Right renal pelvis (tissue), 4 donors: ENCODE measurements at regions not wholly inside any gene's neighbourhood (a gene's known extent, or its start where the extent isn't known, plus 50 kb on each side); places are given as distances from the start of the nearest gene placed in this dataset.
A peak's percentile ranks its signal among the peaks of the same experiment; 100 is the strongest.

Source experiments
- DNase-seq, 4 donors: peaks; one replicate each; pipeline ENCODE4 v3.0.0-alpha.2; 2013; ENCODE audit warnings: low read depth in 4 of 4, low spot score in 3 of 4, missing footprints in 1 of 4

DNA sequence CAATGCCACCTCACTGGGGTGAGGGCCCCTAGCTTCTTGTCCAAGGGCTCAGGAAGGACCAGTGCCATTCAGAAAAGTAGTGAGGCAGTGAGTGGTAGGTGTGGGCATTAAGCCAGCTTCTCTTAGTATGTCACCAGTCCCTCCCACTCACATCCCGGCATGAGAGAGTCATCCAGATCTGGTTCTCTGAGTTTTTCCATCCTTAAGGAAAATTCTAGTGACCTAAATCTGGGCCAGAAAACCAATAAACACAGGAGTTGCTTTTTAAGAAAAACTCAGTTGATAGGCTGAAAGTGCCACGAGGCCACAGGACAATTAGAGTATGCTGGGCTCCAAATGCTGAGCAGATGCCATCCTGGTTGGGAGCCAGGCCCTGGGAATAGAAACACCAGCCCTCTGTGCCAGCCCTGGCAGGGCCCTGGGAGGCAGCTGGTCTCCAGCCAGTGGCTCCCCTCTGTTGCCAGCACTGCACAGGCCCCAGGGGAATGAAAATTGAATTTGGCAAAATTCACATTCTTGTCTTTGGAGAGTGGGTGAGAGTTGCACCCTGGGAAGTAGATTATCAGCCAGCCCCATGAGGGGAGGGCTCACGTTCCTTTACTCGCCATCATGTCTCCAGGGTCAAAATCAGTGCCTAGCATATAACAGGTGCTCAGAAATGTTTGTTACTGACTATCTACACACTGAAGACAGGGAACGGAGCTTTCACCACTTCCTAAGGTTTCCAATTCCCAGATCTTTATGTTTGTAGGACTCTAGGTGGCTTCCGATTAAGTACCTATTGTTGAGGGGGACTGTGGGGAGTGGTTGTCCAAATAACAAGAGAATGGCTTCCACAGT is 52.8 kb downstream of the FAM43A start:
- no peak for DNase-seq

DNA sequence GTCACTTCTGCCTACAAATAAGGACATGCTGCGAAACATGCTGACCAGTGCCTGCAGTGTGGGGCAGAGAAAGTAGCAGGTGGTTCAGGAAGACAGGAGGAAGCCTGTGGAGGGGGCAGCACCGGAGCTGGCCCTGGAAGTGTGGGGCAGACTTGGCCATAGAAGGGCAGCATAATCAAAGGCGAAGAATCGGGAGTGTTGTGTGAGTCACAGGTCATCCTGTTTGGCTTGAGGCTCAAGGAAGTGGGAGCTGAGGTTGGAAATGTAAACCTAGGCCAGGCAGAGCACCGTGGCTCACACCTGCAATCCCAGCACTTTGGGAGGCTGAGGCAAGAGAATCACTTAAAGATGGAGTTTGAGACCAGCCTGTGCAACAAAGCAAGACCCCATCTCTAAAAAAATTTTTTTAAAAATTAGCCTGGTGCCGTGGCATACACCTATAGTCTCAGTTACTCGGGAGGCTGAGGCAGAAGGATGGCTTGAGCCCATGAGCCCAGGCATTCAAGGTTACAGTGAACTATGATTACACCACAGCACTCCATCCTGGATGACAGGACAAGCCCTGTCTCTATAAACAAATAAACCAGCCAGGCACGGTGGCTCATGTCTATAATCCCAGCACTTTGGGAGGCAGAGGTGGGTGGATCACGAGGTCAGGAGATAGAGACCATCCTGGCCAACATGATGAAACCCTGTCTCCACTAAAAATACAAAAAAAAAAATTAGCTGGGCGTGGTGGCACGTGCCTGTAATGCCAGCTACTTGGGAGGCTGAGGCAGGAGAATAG is 54.0 kb downstream of the FAM43A start:
- DNase-seq, result no peak

DNA sequence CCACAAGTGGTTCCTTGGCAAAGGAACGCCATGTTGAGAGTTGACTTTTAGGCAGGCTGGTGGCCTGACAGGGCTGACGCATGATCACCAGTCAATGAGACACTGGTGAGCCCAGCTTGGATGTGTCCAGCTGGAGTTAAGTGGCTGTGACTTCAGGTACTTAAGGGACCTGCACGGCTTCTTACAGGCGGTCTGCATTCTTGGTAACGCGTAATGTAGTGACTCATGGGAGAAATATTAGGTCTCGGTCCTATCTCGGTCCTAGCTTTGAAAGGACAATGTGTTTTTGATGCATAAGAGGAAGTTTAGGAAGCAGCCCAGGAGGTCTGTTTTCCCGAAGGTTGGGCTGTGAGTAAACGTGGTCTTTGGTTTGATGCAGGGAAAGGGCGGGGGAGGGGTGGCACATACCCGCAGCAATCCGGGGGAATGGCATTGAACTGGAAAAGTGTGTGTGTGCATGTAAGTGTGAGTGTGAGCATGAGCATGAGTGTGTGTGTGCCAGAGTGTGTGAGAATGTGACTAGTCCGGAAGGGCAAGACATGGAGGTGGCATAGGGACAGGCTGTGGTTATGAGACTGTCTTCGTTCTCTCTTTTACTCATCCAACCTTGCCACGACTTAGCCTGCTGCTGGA is 55.3 kb downstream of the FAM43A start:
- DNase-seq, result no peak

DNA sequence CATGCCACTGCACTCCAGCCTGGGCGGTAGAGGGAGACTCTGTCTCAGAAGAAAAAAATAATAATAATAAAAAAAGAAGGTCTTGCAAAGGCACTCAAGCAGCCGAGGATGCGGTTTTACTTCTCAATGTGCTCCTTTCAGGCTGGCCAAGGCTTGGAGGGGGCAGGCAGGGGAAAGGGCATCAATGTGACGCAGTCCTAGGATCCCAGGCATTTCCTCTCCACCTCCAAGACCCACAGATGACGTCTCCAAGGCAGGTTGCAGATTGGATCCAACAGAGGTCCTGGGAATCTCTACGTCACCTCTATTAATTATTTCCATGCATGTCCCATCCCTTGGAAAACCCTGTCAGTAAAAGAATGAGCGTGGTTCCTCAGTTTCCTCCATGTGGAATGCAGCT is 56.2 kb downstream of the FAM43A start:
- DNase-seq, result no peak

DNA sequence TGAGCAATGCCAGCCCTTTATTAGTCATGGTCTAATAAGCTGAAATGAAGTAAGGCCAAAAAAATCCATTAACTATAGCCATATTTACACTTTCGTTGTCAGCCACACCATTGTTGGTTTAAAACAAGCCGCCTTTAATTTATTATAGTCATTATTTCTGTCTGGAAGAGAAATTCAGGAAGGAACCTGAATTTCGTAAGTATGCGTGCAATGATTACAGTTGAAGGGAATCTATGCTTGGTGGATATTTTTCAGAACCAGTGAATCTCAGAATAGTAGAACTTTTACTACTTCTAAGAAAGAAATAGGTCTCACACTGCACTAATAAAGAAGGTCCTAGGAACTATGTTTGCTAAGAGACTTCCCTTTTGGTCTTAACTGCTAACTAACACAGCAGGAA is 59.1 kb downstream of the FAM43A start:
- DNase-seq, result no peak

DNA sequence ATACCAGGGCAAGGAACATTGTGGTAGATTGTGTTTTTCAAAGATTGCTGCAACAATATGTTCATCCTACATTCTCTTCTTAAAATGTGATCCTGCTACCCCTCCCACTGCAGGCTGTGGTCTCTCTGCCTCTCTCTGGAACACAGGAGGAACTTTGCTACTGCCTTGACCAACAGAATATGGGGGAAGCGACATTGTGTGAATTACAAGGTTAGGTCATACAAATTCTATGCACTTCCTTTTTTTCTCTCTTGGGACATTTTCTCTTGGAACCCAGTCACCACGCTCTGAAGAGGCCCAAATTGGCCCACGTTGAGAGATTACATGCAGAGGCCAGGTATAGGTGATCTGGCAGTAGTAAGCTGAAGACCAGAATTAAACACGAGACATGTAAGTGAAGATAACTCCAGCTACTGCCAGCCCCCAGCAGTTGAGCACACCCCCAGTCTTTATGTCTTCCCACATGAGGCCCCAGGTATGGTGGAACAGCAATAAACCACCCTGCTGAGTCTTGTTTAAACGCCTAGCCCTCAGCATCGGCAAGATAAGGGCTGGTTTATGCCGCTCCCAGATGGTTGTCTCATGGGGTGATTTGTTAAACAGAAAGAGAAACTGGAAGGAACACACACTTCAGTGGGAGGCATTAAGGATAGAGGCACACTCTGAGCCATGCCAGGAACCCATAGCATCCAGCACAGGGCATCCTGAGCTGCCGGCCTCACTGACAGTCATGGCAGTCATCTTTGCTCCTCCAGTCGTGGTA is 59.9 kb downstream of the FAM43A start:
- DNase-seq, result no peak

DNA sequence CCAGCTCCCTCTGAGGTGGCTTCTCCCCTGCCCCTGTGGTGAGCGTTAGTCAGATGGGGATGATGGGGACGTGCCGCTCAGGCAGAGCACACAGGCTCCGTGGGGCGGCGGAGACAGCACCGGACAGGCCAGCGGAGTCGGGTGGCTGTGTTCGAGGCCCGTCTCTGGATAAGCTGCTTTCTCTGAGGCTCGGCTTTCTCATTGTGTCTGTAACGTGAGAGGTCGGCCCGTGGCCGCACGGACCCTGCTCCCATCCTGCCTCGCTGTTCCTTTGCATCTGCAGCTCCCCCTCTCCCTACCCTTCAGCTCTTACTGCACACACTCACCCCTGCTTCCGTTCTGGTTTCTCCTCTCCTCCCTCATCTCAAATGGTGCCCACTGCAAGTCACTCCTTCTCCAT is 62.5 kb downstream of the FAM43A start:
- no peak for DNase-seq

DNA sequence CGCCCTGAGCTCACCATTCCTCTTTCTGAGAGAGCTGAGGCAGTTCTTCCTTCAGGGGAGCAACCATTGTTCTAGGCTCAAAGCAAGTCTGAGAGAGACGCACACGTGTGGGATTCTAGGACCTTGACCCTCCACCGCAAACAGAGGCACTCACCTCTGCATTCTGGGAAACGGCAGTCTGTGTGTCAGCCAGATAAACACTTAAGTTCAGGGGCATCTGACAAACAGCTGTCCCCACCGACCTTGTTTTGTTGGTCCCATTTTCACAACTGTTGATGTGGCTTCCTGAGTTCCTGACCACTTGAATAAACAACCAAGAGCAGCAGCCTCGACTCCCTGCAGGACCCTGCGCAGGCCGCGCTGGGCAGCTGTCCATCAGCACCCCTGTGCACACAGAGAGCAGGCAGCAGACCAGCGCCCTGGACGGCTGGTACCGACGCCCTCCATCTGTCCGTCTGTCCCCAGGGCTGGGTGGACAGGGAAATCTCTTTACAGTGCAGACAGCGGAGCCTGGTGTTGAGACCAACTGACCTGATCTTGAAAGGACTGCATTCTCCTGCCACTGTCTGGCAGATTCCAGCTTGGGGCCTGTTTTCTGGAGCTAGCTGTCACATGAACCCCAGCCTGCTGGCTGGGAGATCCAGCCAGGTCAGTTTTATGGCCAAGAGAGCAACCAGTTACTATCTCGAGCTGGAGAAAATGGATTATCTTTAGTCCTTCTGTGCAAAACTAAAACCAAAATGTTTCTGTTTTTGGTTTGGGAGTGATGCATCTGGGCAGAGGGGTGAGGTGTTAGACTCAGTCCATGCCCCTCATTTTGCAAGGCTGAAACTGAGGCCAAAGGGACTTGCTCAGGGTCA is 64.2 kb downstream of the FAM43A start:
- DNase-seq, result no peak

DNA sequence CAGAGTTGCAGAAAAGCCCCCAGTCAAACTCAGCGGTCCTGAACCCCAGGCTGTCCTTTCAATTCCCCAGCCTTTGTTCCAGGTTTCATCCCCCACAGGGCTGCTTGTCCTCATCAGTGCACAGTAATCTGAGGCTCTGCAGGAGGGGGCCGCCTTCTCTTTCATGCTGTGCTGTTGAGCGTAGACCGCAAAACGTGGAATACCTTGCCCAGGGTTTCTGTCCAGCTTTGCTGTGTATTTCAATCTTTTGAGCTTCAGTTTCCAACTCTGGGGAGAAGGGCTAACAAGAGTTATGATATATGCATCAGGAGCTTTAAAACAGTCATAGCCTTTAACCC is 64.8 kb downstream of the FAM43A start:
- DNase-seq, result peak in 1 of 4 donors; percentile 53

DNA sequence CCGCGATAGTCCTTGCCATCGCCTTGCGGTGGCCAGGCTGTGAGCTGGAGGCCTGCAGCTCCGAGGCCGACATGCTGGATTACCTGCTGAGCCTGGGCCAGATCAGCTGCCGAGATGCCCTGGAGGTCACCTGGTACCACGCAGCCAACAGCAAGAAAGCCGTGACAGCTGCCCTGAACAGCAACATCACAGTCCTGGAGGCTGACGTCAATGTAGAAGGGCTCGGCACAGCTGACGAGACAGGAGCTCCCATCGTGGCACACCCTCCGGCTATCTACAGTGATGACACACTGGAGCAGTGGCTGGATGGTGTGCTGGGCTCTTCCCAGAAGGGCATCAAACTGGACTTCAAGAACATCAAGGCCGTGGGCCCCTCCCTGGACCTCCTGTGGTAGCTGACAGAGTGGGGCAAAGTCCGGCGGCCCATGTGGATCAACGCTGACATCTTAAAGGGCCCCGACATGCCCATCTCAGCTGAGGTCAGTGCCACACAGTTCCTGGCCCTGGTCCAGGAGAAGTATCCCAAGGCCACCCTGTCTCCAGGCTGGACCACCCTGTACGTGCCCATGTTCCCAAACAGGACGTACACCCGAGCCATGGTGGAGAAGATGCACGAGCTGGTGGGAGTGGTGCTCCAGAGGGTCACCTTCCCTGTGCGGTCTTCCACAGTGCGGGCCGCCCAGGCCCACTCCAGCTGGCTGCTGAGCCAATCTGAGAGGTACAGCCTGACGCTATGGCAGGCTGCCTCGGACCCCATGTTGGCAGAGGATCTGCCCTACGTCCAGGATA is 70.2 kb downstream of the FAM43A start:
- no peak for DNase-seq

DNA sequence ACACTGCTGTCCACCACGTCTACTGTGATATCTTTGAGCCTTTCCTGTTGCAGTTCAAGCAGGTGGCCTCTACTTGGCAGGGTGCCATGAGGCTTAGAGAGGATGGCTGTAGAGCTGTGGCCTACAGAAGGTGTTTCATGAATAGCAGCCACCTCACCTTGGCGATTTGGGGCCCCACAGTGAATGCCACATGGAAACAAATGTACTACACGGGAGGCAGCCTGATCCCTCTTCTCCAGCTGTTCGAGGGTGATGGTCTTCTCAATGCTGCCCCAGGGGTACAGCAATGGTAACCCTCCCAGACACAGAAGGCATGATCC is 70.7 kb downstream of the FAM43A start:
- DNase-seq, result no peak

DNA sequence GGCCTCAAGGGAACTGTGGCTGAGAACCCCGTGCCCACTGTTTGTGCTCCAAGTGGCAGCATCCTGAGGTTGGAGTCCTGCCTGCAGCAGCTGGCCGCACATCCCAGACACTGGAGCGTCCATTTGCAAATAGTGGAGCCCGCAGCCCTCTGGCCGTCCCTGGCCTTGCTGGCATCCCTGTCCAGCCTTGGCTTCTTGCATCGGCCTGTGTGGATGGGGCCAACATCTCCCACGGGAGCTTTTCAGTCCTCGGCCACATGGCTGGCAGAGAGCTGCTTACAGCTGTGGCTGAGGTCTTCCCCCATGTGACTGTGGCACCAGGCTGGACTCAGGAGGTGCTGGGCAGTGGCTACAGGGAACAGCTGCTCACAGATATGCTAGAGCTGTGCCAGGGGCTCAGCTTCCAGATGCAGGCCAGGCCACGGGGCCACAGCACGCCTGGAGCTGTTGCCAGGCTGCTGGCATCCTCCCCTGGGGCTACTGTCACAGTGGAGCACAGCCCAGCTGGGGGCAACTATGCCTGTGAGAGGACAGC is 71.2 kb downstream of the FAM43A start:
- no peak for DNase-seq

DNA sequence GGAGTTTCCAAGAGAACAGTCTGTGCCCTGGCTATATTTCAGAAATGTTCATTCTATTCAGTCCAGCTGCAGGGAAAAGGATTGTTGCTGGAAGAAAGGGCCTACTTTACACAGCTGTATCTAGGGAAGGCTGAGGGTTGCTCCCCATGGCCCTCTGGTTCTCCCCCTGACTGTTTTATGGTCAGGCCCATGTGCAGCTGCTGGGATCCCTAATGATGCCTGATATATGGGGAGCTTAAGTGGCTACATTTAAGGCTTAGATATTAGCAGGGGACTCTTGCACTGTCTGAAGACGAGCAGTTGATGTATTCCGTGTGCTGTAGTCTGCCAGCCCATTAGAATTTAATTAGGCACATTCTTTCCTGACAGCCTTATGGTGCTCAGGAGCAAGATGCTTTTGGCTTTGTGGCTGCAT is 72.0 kb downstream of the FAM43A start:
- peak in 1 of 4 donors; percentile 49 for DNase-seq

DNA sequence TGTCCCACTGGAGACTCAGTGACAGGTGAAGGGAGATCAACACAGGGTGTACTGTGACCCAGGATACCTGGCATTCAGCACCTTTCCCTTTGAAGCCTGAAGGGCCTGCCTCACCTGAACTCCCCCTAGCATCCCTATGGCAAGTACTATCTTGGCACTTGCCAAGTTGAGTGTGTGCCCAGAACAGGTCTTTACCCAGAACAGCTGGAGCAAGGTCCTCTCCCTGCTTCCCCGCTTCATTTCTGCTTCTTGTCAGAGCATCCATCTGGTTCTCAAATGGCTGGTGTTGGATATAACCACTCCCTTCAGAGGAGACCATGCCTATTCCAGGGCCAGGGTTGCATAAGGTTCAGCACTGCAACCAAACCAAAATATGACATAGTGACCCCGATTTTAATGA is 73.0 kb downstream of the FAM43A start:
- no peak for DNase-seq

DNA sequence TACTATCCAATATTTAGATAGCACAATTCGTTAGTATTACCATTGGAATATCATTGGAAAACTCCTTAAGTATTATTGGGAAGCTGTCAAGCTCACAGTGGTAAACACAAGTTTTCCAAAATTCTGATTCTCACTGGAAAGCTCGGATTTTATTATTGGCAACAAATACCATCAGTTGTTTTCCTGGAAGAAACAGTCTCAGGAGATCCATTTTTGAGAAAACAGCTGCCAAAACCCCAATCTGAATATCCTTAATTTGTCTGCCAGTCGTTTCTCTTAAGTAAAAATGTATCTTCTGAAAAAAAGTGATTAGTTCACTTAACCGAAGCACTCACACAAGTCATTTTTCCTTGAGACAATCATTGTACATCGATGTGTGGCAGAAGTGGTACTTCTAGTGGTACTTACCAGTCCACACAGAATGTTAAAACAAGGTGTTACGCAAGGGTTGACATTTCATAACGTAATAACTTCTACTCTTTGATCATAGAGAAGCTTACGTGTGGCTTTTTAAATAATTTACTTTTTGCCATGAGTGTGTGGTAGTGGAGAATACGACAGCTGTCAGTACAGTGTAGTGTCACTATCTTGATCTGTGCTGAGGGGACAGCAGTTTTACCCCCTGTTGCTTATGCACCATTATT is 74.9 kb downstream of the FAM43A start:
- no peak for DNase-seq

DNA sequence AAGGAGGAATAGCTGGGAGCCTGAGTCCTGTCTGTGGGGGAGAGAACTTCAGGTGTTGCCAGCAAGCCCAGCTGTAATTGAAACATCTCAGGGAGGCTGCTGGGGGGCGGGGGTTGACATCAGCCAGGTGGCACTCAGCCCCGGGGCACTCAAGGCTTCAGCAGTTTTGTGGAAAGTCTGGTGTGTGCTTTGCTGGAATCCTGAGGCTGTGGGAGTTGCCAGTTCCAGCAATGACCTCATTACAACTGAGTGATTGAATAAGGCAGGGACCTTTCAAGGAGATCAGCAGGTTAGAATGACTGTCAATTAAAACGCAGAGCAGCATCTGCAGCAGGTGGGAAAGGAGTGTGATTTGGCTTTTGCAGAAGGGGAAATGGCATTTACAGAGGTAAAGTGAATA is 75.7 kb downstream of the FAM43A start:
- peak in 2 of 4 donors; percentile 49 to 64 for DNase-seq

DNA sequence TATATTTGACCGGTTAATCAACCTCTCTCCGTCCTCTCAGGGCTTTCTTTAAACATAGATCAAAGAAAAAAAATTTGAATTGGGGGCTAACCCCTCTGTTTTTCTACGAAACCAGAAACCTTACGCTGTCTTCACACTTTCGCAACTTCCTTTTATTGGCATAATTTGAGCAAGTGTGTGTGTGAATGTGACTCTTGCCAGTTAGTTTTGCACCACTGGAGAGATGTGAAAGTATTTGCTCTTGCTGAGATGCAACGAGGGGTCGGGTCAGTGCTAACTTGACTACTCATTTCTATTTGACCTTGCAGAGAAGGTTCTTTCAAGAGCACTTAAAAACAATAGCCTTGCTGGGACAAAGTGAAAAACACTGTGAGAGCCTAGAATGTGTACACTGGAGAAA is 81.2 kb downstream of the FAM43A start:
- no peak for DNase-seq

DNA sequence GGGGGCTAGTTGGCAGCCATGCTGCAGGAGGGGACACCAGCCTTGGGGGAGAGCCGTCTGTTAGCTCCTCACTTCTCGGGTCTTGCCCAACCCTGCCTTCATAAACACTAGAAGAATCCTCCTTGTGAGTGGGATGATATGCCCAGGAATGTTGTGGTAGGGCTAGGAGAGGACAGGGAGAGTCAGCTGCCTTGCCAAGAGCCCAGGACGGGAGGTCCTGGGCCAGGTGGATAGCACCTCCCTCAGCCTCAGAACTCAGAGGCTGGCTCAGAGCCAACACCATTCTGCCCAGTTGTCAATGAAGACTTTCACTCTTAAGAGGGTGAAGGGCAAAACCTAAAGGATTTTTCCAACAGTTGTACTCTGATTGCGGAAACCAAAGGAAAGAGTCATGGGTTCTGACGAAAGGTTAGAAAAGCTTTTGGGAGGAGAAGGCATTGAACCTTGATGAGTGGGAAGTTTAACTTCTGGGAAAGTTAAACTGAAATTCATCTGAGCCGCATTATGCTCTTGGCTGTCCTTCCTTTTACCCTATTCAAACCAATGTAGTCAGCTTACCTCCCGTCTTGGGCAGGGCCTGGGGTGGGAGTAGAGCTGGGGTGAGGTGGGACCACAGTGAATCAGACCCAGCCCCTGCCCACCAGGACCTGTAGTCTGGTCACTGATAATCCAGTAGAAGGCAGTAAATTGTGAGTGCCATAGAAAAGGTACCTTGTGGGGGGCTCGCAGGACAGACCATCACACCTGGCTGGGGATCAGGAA is 81.9 kb downstream of the FAM43A start:
- DNase-seq, result no peak
